DND-41 (cell line): ENCODE measurements at regions not wholly inside any gene's neighbourhood (a gene's known extent, or its start where the extent isn't known, plus 50 kb on each side); places are given as distances from the start of the nearest gene placed in this dataset.

Source experiments
- EZH2 ChIP-seq: IDR thresholded peaks from 3 replicates; pipeline ENCODE4 v1.6.1; 2012; ENCODE audit warnings: borderline replicate concordance, low read depth, mild to moderate bottlenecking, moderate library complexity, low read length, inconsistent platforms; ENCODE audit not compliant: severe bottlenecking
- TF ChIP-seq, protein P1 (sequence below): IDR thresholded peaks from 2 replicates; pipeline ENCODE4 v1.5.1; 2012; ENCODE audit warnings: borderline replicate concordance, low read length, moderate library complexity, mild to moderate bottlenecking; ENCODE audit not compliant: poor library complexity, severe bottlenecking; ENCODE audit errors: extremely low read depth

DNA sequence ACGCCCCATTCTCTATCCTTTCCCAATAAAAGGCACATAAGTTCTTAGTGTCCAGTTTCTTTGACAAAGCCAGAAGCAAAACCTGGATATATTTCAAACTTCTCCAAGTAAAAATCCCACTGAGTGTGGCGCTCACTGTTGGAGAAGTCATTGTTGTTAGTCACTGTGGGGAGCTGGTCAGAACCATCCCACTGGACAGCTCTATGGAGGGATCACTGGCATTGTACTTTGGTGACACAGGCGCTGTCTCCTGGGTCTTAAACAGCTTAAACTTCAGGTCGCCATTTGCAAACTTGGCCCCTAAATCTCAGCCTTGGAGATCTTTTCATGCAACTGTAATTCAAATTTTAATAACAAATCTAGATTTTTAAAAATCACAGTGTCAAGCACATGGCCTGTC lies 111.5 kb upstream of the SLC24A3 start:
- TF ChIP-seq, protein P1, sequence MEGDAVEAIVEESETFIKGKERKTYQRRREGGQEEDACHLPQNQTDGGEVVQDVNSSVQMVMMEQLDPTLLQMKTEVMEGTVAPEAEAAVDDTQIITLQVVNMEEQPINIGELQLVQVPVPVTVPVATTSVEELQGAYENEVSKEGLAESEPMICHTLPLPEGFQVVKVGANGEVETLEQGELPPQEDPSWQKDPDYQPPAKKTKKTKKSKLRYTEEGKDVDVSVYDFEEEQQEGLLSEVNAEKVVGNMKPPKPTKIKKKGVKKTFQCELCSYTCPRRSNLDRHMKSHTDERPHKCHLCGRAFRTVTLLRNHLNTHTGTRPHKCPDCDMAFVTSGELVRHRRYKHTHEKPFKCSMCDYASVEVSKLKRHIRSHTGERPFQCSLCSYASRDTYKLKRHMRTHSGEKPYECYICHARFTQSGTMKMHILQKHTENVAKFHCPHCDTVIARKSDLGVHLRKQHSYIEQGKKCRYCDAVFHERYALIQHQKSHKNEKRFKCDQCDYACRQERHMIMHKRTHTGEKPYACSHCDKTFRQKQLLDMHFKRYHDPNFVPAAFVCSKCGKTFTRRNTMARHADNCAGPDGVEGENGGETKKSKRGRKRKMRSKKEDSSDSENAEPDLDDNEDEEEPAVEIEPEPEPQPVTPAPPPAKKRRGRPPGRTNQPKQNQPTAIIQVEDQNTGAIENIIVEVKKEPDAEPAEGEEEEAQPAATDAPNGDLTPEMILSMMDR = no peak
- TF ChIP-seq EZH2 = no peak
